Superior temporal gyrus (tissue), 1 donor: ENCODE measurements at regions not wholly inside any gene's neighbourhood (a gene's known extent, or its start where the extent isn't known, plus 50 kb on each side); places are given as distances from the start of the nearest gene placed in this dataset.

Experiments used
- DNase-seq: peaks from one replicate; pipeline ENCODE4 v3.0.0-alpha.2; 2016; ENCODE audit errors: extremely low spot score

DNA sequence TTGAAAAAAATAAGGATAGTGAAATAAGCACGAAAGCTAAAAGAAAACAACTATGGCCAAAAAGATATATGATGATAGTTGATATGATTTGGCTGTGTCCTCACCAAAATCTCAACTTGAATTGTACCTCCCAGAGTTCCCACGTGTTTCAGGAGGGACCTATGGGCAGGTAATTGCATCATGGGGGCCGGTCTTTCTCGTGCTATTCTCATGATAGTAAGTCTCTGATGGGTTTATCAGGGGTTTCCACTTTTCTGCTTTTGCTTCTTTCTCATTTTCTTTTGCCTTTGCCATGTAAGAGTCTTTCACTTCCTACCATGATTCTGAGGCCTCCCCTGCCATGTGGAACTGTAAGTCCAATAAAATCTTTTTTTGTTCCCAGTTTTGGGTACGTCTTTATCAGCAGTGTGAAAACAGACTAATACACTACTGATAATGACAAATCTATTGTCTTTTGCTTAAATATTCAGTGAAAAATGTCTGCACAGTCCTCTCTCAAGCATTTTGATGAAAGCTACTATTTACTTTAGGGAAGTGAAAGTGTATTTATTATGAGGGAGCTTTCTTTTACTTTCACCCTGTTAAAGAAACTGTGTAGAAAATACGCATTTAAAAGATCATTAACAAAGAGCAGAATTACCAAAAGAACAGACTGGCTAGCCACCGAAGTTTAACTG is 389.1 kb downstream of the HTR1B start:
- no peak for DNase-seq

GRCh38 chr6:77073410-77073760 is 389.9 kb downstream of the HTR1B start:
- DNase-seq = no peak

GRCh38 chr6:77072694-77073409 is 390.4 kb downstream of the HTR1B start:
- DNase-seq = no peak

DNA sequence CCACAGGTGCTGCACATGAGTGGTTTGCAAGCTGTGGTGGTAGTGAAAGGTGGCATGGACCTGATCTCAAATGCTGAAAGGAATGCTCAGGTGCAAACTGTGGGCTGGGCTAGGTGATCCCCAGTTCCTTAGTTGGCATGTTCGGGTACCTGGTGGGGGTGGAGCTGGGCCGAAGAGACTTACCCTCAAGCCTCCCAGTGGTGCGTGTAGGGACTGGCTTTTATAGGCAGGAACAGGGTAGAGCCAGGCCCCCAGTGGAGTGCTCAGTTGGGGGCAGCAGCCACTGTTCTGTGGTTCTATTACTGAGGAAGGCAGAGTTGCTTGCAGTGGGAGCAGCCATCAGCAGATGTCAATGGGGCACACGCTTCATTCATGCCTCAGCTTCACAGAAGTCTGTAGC is 399.8 kb downstream of the HTR1B start:
- no peak for DNase-seq

GRCh38 chr6:77055711-77056110 is 407.6 kb downstream of the HTR1B start:
- no peak for DNase-seq

DNA sequence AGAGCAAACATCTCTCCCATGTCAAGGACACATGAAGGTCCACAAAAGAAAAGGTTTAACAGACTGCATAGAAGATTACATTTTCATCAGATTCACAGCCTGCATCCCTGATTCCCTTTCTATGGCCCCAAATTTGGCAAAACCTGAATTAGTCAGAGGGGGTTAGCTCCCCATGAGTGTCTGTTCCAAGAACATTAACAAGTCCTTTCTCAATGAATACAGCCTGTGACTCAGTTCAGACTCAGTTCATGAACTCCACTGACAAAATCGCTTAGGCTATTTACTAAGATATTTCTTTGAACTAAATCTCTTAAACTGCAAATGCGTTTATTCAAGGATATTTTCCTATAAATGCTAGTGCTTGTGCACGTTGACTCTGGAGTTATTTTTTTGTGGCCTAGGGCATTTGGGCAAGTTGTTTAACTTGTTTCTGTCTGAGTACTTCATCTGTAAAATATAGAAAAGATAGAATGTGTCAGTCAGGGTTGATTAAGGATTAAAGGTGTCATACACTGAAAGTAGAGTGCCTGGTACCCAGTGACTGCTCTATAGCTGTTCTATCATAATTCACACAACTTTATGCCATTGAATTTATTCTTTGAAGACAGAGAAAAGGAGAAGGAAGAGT is 422.6 kb downstream of the HTR1B start:
- no peak for DNase-seq

DNA sequence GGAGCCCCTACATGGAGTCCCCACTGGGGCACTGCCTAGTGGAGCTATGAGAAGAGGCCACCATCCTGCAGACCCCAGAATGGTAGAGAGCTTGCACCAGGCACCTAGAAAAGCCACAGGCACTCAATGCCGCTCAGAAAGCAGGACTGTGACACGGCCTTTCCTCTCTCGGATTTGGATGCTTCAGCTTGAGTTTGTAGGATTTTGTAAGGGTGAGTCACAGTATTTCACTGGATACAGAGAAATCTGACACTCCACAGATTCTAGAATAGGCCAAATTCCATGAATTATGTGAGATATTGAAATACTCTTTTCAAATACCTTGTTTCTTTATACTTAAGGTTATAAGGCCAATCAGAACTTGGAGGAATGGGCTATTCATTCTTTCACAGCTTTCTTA is 424.5 kb downstream of the HTR1B start:
- no peak for DNase-seq

DNA sequence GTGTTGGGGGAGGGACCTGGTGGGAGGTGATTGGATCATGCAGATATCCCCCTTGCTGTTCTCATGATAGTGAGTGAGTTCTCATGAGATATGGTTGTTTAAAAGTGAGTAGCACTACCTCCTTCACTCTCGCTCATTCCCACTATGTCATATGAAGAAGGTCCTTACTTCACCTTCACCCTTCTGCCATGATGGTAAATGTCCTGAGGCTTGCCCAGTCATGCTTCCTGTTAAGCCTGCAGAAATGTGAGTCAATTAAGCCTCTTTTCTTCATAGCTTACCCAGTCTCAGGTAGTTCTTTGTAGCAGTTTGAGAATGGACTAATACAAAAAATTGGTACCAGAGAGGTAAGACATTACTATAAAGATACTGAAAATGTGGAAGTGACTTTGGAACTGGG is 425.9 kb downstream of the HTR1B start:
- DNase-seq = no peak

DNA sequence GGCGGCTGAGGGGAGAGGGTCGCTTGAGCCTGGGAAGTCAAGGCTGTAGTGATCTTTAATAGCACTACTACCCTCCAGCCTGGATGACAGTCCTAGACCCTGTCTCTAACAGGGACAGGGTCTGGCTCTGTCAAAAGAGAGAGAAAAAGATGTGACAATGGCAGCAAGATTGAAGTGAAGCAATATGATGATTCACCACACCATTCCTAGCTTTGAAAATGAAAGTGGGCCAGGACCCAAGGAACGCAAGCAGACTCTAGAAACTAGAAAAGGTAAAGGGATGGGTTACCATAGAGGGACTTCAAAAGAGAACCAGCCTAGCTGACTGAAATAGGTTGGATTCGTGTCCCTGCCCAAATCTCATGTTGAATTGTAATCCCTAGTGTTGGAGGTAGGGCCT is 426.9 kb downstream of the HTR1B start:
- no peak for DNase-seq

DNA sequence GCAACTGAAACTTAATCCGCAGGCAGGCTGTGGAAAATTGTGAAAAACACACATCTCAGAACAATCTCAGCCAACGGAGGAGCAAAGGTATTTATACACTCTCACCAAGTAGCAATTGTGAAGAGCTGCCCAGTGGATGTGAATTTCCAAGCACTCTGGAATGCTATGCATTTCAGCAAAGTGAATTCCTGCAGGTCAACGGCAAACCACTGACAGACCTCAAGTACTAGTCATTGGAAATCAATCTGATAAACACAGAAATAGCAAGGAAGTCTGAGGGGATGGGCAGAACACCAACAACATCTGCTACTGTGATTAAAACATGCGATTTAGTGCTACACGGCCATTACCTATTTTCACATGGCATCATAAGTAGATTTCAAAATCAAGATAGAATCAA is 429.1 kb downstream of the HTR1B start:
- no peak for DNase-seq

GRCh38 chr6:77030929-77031674 is 432.2 kb downstream of the HTR1B start:
- DNase-seq = no peak

- no peak for DNase-seq
Observed at GRCh38 chr6:77026341-77026740, 436.9 kb downstream of the HTR1B start.

DNA sequence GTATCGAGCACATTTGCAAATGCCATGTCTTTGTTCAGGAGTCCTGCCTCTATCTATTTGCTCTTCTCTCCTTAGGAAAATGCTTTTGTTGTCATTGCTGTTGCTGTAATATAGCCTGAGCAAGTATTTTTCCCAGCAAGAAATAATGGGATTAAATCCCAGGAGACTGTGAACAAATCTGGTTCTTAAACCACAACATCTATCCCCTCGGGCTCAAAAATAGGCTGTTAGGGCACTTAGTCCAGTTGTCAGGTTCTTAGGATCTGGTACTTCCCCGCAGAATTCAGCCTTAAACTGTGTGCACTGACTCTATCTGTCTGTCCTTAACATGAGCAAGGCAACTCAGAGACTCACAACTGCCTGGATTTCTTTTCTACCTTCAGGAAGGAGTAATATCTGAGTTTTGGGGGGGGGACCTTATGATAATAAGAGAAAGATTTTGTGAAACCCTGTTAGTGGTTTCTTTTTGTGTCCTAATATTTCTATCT is 437.5 kb downstream of the HTR1B start:
- DNase-seq = no peak

- DNase-seq = no peak
Observed at GRCh38 chr6:77021778-77022177, 441.5 kb downstream of the HTR1B start.

DNA sequence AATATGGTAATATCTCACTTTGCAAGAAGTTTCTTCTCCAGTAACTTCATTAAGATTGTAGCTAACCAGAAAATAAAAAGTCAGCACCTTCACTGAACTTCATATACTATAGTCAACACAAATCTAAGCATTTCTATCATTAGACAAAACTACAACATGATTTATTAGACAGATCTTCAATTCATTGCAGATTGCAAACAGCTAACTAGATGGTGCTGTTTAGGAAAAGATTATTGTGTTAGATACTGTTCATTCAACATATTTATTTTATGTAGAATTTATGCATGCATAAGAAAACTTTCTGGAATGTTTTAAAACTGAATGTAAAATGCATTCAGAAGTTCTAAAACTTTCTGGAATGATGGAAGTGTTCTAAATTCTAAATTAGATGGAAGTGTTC is 442.1 kb downstream of the HTR1B start:
- no peak for DNase-seq

- no peak for DNase-seq
Observed at GRCh38 chr6:77019081-77019480, 444.2 kb downstream of the HTR1B start.

DNA sequence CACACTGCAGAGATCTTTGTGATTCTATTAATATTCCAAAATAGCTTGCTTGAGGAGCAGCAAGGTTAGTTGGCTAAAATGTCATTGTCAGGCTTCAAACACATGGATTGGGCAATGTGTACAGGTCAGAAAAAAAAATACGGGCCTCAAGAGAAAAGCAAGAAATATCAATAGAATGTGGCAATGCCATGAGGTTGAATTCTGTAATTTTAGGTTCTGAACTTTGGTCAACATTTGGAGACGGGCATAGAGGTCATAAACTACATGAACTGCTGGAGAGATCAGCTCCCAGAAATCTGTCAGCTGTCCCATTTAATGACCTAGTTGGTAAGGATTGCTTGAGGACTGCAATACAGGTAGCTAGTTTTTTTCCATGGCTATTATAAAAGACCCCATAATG is 445.8 kb downstream of the HTR1B start:
- DNase-seq = no peak

GRCh38 chr6:77015350-77015749 is 447.9 kb downstream of the HTR1B start:
- DNase-seq = peak; percentile 12

GRCh38 chr6:77011929-77012545 is 451.3 kb downstream of the HTR1B start:
- DNase-seq = no peak

- DNase-seq = no peak
Observed at GRCh38 chr6:77010931-77011542, 452.3 kb downstream of the HTR1B start.

GRCh38 chr6:76992553-76992952 is 470.7 kb downstream of the HTR1B start:
- DNase-seq = no peak

DNA sequence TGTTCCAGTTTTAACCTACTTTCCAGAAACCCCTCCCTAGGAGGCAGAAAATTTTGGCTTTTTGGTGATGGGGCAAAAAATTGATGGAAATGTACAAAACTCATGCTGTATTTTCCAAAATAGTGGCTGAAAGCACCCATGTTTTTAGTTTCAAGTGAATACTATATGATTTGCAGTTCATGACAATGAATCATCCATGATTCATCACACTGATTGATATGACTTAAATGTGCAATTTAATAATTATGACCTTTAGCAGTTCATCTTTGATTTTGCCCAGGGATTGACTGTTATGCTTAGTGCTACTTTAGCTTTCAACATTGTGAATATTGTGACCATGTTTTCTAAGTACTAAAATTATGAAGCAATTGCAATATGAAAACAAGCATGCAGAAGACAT is 478.7 kb downstream of the HTR1B start:
- no peak for DNase-seq
